RWPE1 (cell line): ENCODE measurements at regions not wholly inside any gene's neighbourhood (a gene's known extent, or its start where the extent isn't known, plus 50 kb on each side); places are given as distances from the start of the nearest gene placed in this dataset.

Experiments used
- CTCF ChIA-PET: fragments of 350-600 bp; sonication (Branson Sonifier 250); formaldehyde crosslinking; extraction: SDS; loops from one replicate; lab custom pipeline; 2021; lab: Yijun Ruan, JAX
- POLR2A ChIA-PET: fragments of 400-600 bp; formaldehyde crosslinking; extraction: SDS; loops from one replicate; lab custom pipeline; 2020; ENCODE audit warnings: antibody characterized with exemption; ENCODE audit not compliant: low non-redundant PET; lab: Yijun Ruan, JAX
- DNase-seq: peaks from one replicate; pipeline ENCODE4 v3.0.0; 2012; ENCODE audit warnings: low spot score
- H3K27ac ChIP-seq: fragments of 450-650 bp; 2 replicates; pipeline ENCODE4 v1.5.1; 2017
- TF ChIP-seq, protein P1 (sequence below): fragments of 450-650 bp; conservative IDR thresholded peaks from 2 replicates; pipeline ENCODE4 v1.5.1; 2017; ENCODE audit warnings: low read depth, mild to moderate bottlenecking

DNA sequence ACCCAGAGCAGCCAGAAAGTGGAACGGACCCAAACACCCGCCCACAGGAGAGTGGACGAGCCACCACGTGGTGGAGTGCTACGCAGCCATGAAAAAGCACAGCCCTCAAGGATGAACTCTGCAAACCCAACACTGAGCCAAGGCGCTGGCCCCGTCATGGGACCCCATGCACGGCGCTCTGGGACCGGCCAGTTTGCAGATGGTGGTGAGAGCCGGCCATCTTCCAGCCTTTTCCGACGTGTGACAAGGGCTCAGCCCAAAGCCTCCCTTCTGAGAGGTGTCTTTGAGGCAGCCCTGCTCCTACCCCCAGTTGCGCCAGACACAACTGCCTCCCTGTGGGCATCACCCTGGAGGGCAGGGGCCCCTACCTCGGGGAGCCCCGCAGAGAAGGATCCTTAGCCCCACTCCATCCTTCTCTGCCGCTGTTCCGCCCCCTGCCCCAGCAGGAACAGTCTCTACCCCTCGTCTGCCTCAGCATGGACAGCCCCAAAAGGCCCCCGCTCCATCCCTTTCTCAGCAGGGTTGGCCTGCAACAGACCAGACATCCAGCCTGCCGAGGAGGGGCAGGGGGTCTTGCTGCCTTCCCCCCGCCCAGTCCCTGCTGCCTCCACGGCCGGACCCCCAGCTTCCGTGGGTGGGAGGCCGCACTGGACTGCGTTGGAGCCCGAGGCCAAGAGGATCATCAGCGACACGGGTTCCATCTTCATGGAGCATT is 75.7 kb downstream of the MICALL2 start:
- DNase-seq: no peak
- CTCF ChIA-PET: no interaction called here
- POLR2A ChIA-PET: no interaction called here
- no peak overlapping the region for H3K27ac ChIP-seq
- TF ChIP-seq, protein P1, sequence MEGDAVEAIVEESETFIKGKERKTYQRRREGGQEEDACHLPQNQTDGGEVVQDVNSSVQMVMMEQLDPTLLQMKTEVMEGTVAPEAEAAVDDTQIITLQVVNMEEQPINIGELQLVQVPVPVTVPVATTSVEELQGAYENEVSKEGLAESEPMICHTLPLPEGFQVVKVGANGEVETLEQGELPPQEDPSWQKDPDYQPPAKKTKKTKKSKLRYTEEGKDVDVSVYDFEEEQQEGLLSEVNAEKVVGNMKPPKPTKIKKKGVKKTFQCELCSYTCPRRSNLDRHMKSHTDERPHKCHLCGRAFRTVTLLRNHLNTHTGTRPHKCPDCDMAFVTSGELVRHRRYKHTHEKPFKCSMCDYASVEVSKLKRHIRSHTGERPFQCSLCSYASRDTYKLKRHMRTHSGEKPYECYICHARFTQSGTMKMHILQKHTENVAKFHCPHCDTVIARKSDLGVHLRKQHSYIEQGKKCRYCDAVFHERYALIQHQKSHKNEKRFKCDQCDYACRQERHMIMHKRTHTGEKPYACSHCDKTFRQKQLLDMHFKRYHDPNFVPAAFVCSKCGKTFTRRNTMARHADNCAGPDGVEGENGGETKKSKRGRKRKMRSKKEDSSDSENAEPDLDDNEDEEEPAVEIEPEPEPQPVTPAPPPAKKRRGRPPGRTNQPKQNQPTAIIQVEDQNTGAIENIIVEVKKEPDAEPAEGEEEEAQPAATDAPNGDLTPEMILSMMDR: no peak

DNA sequence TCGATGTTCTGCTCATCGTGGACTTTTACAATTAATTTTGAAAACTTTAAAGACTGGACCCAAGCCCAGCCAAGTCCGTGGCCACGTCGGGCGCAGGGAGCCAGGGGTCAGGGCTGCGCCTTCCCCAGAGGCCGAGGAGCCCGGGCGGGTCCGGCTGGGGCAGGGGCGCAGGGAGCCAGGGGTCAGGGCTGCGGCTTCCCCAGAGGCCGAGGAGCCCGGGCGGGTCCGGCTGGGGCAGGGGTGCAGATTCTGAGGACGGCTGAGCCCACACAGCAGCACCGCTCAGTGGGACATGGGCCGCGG is 75.2 kb downstream of the MICALL2 start:
- POLR2A ChIA-PET: no interaction called here
- DNase-seq: no peak
- no peak overlapping the region for H3K27ac ChIP-seq
- CTCF ChIA-PET: no interaction called here
- TF ChIP-seq, protein P1: no peak
